Glomerular visceral epithelial cell (primary cell): ENCODE measurements at regions not wholly inside any gene's neighbourhood (a gene's known extent, or its start where the extent isn't known, plus 50 kb on each side); places are given as distances from the start of the nearest gene placed in this dataset.
"Not testable (repeated sequence)": the region's sequence is repeated elsewhere in the genome, so short reads cannot be mapped to it uniquely, and the experiment has no call there.

Source experiments
- DNase-seq: peaks from one replicate; pipeline ENCODE4 v3.0.0-alpha.2; 2016; ENCODE audit errors: extremely low spot score

- DNase-seq, result peak; percentile 50
Observed at GRCh38 chr12:67716817-67717216, 68.3 kb downstream of the DYRK2 start.

GRCh38 chr12:67719303-67719702 is 70.8 kb downstream of the DYRK2 start:
- DNase-seq, result not testable (repeated sequence)

- DNase-seq, result peak; percentile 25
Observed at GRCh38 chr12:67720351-67720856, 71.9 kb downstream of the DYRK2 start.

- DNase-seq, result no peak
Observed at GRCh38 chr12:67721248-67721647, 72.7 kb downstream of the DYRK2 start.

- no peak for DNase-seq
Observed at GRCh38 chr12:67722296-67722695, 73.8 kb downstream of the DYRK2 start.

- no peak for DNase-seq
Observed at GRCh38 chr12:67726868-67727267, 78.3 kb downstream of the DYRK2 start.

- DNase-seq, result no peak
Observed at GRCh38 chr12:67727702-67728666, 79.4 kb downstream of the DYRK2 start.

GRCh38 chr12:67732857-67733256 is 84.3 kb downstream of the DYRK2 start:
- no peak for DNase-seq

- DNase-seq, result no peak
Observed at GRCh38 chr12:67735868-67736267, 87.3 kb downstream of the DYRK2 start.

GRCh38 chr12:67740711-67741110 is 92.2 kb downstream of the DYRK2 start:
- no peak for DNase-seq

GRCh38 chr12:67741270-67741669 is 92.7 kb downstream of the DYRK2 start:
- DNase-seq, result no peak

- no peak for DNase-seq
Observed at GRCh38 chr12:67742461-67742860, 93.9 kb downstream of the DYRK2 start.

GRCh38 chr12:67747869-67748742 is 99.6 kb downstream of the DYRK2 start:
- peak; percentile 71 for DNase-seq

GRCh38 chr12:67748743-67749040 is 100.1 kb downstream of the DYRK2 start:
- DNase-seq, result peak; percentile 13

- DNase-seq, result no peak
Observed at GRCh38 chr12:67750513-67751183, 102.1 kb downstream of the DYRK2 start.

GRCh38 chr12:67751381-67751928 is 102.9 kb downstream of the DYRK2 start:
- no peak for DNase-seq

- DNase-seq, result no peak
Observed at GRCh38 chr12:67752226-67752732, 103.7 kb downstream of the DYRK2 start.

- DNase-seq, result no peak
Observed at GRCh38 chr12:67754933-67755697, 106.6 kb downstream of the DYRK2 start.

- DNase-seq, result no peak
Observed at GRCh38 chr12:67757651-67758050, 109.1 kb downstream of the DYRK2 start.

GRCh38 chr12:67758119-67758518 is 109.6 kb downstream of the DYRK2 start:
- no peak for DNase-seq

GRCh38 chr12:67758521-67758920 is 110.0 kb downstream of the DYRK2 start:
- DNase-seq, result no peak
